ENCODE measurements at regions not wholly inside any gene's neighbourhood (a gene's known extent, or its start where the extent isn't known, plus 50 kb on each side); places are given as distances from the start of the nearest gene placed in this dataset.
"Not testable (repeated sequence)": the region's sequence is repeated elsewhere in the genome, so short reads cannot be mapped to it uniquely, and the experiment has no call there.

DNA sequence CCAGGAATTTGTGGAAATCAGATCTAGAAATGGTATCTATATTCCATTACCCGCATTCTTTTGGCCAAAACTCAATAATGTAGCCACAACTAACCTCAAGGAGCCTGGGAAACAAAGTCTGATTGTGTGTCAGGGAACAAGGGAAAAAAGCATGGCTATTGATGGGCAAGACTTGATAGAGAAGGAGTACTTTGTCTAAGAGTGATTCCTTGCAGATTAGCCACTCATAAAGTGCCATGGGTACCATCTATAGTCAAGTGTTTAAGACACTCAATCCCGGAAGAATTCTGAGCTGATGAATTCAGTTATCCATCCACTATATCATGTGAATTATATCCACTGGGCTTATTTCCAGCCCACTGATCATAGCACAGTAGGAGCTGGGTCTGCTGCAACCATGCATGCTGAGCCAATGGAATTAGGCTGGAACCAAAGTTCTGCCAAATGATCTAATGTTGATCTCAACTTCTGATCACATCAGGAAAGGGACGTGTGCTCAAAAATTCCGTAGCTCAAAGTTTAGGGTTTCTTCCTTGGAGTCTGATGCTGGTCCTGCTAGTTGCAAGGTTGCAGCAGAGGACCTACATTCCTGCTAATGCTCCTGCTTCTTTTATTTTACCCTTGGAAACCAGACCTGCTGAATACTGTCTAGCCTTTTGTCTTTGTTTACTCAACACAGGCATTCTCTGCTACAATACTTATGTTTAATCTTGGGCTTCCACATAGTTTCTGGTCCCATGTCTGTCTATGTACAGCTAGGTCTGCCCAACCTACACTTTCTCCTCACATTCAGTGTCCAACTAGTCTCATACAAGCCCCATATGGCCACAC, 629.7 kb downstream of the IRS1 start:
- BruUV-seq (replicated peaks) = no TSS peak

GRCh38 chr2:226168496-226169160, 631.0 kb downstream of the IRS1 start:
- H3K27ac Mint-ChIP-seq (ENCODE audit: unreplicated experiment) = no peak overlapping the region
- H3K4me3 Mint-ChIP-seq (ENCODE audit: low read depth, unreplicated experiment) = no peak overlapping the region
- TF ChIP-seq, protein P1, sequence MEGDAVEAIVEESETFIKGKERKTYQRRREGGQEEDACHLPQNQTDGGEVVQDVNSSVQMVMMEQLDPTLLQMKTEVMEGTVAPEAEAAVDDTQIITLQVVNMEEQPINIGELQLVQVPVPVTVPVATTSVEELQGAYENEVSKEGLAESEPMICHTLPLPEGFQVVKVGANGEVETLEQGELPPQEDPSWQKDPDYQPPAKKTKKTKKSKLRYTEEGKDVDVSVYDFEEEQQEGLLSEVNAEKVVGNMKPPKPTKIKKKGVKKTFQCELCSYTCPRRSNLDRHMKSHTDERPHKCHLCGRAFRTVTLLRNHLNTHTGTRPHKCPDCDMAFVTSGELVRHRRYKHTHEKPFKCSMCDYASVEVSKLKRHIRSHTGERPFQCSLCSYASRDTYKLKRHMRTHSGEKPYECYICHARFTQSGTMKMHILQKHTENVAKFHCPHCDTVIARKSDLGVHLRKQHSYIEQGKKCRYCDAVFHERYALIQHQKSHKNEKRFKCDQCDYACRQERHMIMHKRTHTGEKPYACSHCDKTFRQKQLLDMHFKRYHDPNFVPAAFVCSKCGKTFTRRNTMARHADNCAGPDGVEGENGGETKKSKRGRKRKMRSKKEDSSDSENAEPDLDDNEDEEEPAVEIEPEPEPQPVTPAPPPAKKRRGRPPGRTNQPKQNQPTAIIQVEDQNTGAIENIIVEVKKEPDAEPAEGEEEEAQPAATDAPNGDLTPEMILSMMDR (IDR thresholded peaks at IDR 0.05; ENCODE audit: unreplicated experiment) = no peak
- no peaks in the 10 kb centered on the region for H3K27me3 Mint-ChIP-seq (ENCODE audit: unreplicated experiment)
- CTCF ChIA-PET = interaction anchor here (0.6 kb wide), 1 partner anchor 23 kb away, joined by 3 read pairs; no protein-coding TSS in a partner anchor
- intact Hi-C loops (cut with micrococcal nuclease; ENCODE audit: unreplicated experiment) = no loop called here
- no peak for DNase-seq
- no TSS peak for BruUV-seq (replicated peaks)
- peaks cover 3% of the 10 kb centered on the region for H3K9me3 Mint-ChIP-seq (ENCODE audit: low read depth, unreplicated experiment)
- H3K36me3 Mint-ChIP-seq (ENCODE audit: insufficient read depth, unreplicated experiment) = no peaks in the 10 kb centered on the region
- no peaks in the 10 kb centered on the region for H3K4me1 Mint-ChIP-seq (ENCODE audit: low read depth, unreplicated experiment)

More for the DNA sequence above, 629.7 kb downstream of the IRS1 start:
- CTCF ChIA-PET = interaction anchor here (0.9 kb wide), 1 partner anchor 44 kb away, joined by 3 read pairs; no protein-coding TSS in a partner anchor
- no peak overlapping the region for H3K27ac Mint-ChIP-seq (ENCODE audit: unreplicated experiment)
- H3K36me3 Mint-ChIP-seq (ENCODE audit: insufficient read depth, unreplicated experiment) = no peaks in the 10 kb centered on the region
- H3K4me3 Mint-ChIP-seq (ENCODE audit: low read depth, unreplicated experiment) = no peak overlapping the region
- intact Hi-C loops (cut with micrococcal nuclease; ENCODE audit: unreplicated experiment) = no loop called here
- H3K4me1 Mint-ChIP-seq (ENCODE audit: low read depth, unreplicated experiment) = no peaks in the 10 kb centered on the region
- TF ChIP-seq, protein P1 (IDR thresholded peaks at IDR 0.05; ENCODE audit: unreplicated experiment) = no peak
- H3K9me3 Mint-ChIP-seq (ENCODE audit: low read depth, unreplicated experiment) = peaks cover 6% of the 10 kb centered on the region
- DNase-seq = no peak
- H3K27me3 Mint-ChIP-seq (ENCODE audit: unreplicated experiment) = no peaks in the 10 kb centered on the region

DNA sequence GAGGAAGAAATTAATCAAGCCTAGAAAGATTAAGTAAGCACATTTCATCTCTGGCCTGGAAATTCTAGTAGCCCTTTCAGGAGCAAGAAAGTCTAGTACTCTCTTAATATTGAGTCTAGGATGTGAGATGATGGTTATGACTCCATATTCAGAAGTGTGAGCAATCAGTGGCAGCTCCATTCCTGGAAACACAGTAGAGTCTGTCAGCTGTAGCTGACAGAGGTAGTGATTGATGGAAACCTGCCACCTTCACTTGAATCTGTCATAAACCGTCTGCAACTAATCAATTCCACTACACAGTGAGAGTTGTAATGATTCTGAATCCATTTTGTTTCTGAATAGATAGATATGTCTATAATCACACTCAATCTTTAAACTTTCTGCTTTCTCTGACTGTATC, 635.1 kb downstream of the IRS1 start:
- Mint-ChIP-seq H3K4me1 (ENCODE audit: low read depth, unreplicated experiment) (peaks cover 8% of the 10 kb centered on the region), H3K9me3 (ENCODE audit: low read depth, unreplicated experiment) (no peaks in the 10 kb centered on the region), H3K27me3 (ENCODE audit: unreplicated experiment) (no peaks in the 10 kb centered on the region), H3K27ac (ENCODE audit: unreplicated experiment) (no peak overlapping the region), H3K36me3 (ENCODE audit: insufficient read depth, unreplicated experiment) (no peaks in the 10 kb centered on the region), H3K4me3 (ENCODE audit: low read depth, unreplicated experiment) (no peak overlapping the region)
- no peak for DNase-seq
- TF ChIP-seq, protein P1 (IDR thresholded peaks at IDR 0.05; ENCODE audit: unreplicated experiment) = no peak
- intact Hi-C loops (cut with micrococcal nuclease; ENCODE audit: unreplicated experiment) = no loop called here
- BruUV-seq (replicated peaks) = no TSS peak
- CTCF ChIA-PET = no interaction called here

GRCh38 chr2:226160617-226161016, 639.0 kb downstream of the IRS1 start:
- H3K4me1 Mint-ChIP-seq (ENCODE audit: low read depth, unreplicated experiment) = peaks cover 27% of the 10 kb centered on the region
- DNase-seq; intact Hi-C loops (cut with micrococcal nuclease; ENCODE audit: unreplicated experiment); BruUV-seq (replicated peaks); H3K36me3 Mint-ChIP-seq (ENCODE audit: insufficient read depth, unreplicated experiment); H3K9me3 Mint-ChIP-seq (ENCODE audit: low read depth, unreplicated experiment); H3K27me3 Mint-ChIP-seq (ENCODE audit: unreplicated experiment): not testable (repeated sequence)
- CTCF ChIA-PET = interaction anchor here (1.4 kb wide), 1 partner anchor 24 kb away, joined by 8 read pairs; no protein-coding TSS in a partner anchor
- H3K27ac Mint-ChIP-seq (ENCODE audit: unreplicated experiment) = peak overlapping the region; percentile 72
- H3K4me3 Mint-ChIP-seq (ENCODE audit: low read depth, unreplicated experiment) = peak overlapping the region; percentile 36

Measured in Calu3 (cell line).